Fibroblast of skin of right biceps (primary cell): ENCODE measurements at regions not wholly inside any gene's neighbourhood (a gene's known extent, or its start where the extent isn't known, plus 50 kb on each side); places are given as distances from the start of the nearest gene placed in this dataset.
A peak's percentile ranks its signal among the peaks of the same experiment; 100 is the strongest.
"Not testable (repeated sequence)": the region's sequence is repeated elsewhere in the genome, so short reads cannot be mapped to it uniquely, and the experiment has no call there.

ENCODE experiments used
- DNase-seq: peaks from one replicate; pipeline ENCODE4 v3.0.0-alpha.2; 2013

DNA sequence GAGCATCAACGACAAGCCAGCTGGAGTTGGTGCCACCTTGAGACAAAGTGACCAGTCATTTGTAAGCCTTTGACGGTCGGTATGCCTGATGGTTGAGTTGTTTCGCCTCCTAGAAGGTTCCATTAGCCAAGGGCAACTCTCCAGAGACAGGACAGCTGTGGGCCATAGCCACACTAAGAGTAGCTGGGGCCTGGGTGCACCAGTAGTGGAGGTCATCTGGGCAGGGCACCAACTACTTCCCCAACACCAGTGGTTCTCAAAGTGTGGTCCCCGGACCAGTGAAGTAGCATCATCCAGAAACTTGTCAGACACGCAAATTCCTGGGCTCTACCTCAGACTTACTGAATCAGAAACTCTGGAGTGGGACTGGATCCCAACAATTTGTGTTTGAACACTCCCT, 217.5 kb upstream of the TAS2R1 start:
- no peak for DNase-seq

DNA sequence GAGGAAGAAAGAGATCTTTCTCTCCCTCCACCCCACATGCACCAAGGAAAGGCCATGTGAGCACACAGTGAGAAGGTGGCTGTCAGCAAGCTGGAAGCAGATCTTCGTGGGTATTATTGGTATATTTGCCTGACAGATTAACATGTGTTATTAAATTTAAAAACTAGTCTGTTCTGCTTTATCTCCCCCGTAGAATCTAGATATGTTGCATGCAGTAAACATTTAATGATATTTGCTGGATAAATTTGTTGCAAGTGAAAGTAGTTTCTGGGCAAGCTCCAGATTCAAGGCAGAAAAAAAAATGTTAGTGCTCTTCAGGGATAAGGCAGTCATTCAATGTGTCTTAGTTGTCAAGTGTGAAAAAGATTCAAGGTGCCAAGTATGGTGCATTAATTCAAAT, 215.0 kb upstream of the TAS2R1 start:
- no peak for DNase-seq

DNA sequence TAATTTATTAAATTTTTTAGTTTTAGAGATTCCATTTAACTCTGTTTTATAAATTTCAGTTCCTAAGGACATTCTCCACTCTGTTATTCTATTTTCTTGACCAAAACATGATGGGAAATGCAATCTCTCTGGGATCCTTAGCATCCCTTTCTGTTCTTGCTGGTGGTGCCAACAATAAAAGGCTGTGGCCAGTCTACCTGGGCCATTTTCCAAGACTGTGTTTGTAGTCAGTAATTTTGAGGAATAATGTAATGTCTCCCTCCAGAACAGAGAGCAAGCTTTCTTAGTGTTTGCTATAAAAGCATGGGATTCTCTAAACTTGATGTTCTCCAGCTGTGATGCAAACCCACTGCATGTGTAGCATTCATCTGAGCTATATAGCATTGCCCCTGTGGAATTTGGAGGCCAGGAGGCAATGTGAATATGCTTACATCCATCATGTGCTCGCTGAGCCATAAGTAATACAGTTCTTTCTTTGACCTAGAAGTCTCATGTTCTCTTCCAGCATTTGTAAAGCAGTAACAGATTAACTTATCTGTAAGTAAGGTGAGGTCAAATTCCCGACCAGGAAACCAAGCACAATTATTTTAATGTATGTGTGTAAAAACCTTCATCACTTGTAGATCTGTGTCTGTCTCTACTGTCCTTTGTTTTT, 211.5 kb upstream of the TAS2R1 start:
- DNase-seq, result no peak

DNA sequence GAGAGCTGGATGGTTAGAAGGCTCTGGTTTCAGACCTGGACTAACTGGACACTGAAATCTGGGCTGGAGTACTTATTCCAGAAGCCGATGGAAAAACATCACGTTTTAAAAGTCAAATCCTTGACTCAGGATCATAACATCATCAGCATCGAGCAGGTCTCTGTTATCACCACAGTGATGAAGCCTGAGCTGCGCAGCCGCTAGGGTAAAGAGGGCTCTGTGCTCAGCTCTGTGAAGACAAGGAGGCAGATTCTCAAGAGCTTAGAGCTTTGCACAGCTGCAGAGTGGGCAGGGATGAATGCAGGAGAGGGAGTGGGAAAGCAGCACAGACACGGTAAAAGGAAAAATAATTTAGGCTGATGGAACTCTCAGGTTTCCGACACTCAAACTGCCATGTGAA, 208.8 kb upstream of the TAS2R1 start:
- no peak for DNase-seq

DNA sequence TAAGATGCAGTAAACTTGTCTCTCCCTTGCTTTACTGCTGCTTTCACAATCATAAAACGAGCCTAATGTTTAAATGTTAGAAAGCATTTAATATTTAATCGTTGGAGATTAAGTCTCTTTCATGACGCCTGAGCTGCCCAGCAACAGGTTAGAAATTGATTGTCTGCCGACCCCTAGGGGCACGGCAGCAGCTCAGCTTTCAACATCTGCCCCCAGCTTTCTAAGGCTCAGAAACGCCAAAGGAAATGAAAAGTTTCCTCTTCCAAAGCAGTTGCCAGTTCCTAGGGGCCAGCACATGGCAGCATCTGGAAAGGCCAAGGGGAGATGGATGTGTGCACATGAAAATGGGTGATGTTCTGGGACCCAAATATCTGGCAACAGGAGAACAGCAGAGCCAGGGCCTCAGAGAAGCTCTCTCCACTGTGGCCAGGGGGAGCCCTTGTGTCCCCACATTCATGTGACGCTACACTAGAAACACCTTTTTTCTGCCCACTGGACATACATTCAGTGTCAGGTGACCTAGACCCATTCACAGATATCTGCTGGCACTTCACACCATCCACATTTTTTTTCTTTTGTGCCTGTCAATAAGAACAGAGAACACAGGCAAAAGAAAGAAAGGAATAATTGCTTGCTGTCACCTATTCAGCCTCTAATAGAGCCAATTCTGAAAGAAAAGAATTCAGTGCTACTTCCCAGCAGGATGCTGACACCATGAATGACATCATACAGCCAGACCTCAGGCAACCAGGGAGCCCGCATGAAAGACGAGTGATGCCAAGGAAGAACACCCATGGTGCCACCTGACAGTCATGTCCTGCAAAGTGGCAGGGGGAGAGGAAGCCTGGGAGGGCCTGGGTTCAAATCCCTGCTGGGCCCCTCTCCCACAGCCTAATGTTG, 205.0 kb upstream of the TAS2R1 start:
- no peak for DNase-seq

DNA sequence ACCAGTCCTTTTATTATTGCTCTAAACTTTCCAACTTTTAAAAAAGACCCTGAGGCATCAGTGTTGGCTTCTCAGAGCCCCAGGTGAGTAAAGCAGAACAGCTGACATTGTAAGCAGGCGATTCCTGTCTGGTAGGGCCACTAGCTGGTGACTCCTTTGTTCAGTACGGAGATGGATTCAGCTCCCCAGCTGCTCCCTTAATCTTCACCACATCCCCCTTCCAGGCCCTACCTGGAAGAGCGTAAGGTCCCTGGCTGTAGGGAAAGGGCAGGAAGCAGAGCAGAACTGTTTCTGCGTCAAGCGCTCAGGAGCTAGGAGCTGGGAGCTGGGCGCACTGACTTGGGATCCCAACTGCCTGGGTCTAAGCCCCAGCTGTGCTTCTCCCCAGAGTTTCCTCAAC, 203.7 kb upstream of the TAS2R1 start:
- DNase-seq, result no peak

DNA sequence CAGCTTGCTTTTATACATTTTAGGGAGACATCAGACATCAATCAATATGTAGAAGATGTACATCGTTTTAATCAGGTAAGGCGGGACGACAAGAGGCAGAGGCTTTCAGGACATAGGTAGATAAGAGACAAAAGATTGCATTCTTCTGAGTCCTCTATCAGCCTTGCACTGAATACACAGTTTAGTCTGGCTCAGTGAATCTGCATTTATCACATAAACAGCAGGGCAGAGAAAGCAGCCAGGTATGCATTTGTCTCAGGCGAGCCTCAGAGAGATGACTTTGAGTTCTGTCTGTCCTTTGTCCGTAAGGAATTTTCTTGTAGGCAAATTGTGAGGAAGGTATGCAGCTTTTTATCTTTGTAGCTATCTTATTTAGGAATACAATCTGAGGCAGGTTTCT, 202.8 kb upstream of the TAS2R1 start:
- no peak for DNase-seq

DNA sequence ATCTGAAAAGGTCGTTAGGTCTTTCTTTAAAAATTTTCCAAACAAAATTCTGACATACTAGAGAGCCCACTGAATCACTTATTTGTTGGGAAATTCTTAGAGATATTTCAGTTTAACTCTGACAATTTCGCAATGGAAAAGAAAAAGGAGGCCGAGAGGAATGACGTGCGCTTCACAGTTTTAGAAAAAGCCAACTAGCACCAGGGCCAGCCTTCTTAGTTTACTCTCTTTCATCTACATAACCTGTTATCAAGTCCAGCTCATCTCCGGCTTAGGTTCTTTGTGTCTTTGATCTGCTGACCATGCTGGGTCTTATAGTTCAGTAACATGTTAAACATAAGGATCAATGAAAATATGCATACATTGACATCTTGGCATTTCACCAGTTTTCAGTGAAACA, 201.7 kb upstream of the TAS2R1 start:
- DNase-seq, result no peak

DNA sequence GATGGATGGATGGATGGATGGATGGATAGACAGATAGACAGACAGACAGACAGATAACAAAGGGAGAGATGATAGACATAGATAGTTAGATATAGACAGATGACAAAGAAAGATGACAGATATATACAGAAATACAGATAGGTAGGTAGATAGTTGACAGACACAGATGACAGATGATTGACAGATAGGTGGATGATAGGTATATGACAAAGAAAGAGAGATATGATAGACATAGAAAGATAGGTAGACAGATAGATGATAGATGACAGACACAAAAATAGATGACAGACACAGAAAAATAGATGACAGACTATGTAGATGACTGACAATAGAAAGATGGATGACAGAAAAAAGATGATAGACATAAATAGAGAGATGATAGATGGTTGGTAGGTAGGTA, 200.0 kb upstream of the TAS2R1 start:
- DNase-seq, result no peak

DNA sequence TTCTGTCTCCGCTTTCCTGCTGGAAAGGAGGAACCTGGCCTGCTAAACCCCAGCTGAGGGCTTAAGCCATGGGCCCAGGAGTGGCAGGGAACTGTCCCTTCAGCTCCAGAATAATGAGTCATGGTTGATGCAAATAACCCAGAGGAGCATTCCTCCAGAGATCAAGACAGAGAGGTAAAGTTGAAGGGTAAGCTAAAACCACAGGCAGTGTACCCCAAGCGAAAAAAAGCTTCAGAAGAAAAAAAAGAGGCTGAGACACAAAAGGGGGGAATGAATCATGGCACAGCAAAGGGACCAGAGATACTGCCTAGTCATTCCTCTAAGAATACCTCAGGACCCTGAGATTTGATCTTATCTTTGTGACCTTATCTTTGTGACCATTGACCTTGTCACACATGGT, 199.5 kb upstream of the TAS2R1 start:
- no peak for DNase-seq

DNA sequence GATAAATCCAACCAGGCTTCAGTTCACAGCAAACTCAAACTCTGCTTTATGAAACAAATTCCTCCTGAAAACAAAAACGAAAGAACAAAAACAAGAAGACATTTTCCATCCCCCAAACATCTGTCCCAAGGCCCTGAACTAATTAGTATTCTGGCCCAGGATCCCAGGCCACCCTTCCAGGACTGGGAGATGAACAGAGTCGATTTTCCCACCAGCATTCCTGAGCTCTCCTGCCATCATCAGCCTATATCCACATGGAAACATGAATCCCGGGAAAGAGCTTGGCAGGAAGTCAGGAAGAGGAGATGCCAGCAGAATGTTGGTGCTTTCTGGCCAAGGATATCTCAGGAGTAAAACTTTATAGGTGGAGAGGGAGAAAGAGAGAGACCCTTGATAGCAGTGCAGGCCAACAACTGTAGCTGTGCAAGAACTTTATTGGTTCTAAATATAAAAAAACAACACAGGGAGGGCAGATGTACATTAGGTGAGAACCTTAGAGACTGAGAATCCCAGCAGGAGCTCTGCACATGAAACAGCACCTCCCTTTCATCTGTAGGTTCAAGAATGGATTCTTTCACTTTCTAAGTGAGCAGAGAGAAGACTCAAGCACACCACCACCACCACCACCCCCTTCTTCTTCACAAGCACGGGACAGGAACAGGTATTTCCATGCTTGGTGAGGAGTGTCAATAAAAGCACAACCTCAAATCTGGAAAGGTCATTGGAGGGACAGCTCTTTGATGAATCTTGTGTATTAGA, 190.7 kb upstream of the TAS2R1 start:
- peak; percentile 49 for DNase-seq

DNA sequence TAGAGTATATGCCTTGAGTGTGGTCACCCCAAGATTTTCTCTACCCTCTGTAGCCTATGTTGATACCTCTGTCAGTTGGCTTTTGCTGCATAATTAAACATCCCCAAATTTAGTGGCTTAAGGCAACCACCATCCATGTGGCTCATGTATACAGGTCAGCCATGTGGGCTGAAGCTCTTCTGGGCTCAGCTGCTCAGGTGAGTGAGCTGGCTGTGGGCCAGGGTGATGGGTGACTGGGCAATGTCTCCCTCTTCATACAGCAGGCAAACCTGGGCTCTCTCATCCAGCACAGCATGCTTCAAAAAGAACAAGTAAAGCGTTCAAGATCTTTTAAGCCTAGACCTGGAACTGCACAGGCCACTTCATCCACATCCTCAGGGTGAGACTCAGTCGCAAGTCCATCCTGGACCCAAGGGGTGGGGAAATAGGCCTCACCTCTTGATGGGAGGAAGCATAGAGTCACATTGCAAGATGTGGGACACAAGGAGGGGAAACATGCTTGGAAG, 188.2 kb upstream of the TAS2R1 start:
- no peak for DNase-seq

DNA sequence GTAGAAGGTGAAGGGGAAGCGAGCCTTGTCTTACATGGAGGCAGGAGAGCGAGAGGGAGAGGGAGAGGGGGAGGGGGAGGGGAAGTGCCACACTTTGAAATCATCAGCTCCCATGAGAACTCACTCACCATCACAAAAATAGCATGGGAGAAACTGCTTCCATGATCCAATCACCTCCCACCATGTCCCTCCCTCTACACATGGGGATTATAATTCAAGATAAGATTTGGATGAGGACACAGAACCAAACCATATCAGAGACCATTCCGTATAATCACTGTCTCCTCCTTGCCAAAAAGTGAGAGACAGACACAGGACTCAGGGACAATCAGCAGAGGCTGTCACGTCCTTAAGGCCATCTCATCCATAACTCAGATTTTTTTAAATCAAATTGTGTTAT, 187.7 kb upstream of the TAS2R1 start:
- no peak for DNase-seq

DNA sequence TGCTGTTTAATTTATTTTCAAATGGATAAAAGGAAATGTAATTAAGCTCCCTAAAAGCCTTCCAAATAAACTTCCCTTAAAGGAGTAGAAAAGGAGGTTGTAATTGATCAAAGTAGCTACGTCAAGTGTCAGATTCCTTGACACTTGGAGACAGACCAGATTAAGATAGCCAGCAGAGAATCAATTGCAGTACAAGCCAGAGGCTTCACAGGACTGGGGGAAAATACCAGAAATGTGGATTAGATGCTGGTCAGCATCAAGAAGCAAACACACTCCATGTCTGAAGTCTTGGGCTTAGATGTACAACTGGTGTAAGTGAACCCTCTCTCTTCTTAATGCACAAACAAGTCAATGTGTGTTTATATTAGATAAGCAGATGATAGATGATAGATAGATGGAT, 184.9 kb upstream of the TAS2R1 start:
- no peak for DNase-seq

DNA sequence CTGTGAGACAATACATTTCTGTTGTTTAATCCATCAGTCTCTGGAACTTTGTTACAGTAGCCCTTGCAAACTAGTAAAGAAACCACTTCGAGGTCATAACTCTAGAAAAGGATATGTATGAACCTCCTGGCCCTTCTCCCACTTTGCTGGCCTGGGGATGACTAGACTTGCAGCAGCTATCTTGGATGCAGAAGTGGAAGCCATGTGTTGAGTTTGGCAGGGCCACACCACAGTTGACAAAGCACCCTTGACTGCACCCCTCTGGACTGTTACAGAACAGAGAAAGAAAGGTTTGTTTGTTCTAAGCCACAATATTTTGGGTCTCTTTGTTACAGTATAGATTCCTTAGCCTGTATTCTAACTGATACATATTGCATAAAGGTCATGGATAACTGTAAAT, 183.2 kb upstream of the TAS2R1 start:
- no peak for DNase-seq

DNA sequence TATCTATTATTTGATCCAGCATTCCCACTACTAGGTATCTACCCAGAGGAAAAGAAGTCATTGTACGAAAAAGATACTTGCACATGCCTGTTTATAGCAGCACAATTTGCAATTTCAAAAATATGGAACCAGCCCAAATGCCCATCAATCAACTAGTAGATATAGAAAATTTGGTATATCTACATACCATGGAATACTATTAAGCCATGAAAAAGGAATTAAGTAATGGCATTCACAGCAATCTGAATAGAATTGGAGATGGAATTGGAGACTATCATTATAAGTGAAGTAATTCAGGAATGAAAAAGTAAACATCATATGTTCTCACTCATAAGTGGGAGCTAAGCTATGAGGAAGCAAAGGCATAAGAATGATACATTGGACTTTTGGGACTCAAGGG, 177.2 kb upstream of the TAS2R1 start:
- not testable (repeated sequence) for DNase-seq

DNA sequence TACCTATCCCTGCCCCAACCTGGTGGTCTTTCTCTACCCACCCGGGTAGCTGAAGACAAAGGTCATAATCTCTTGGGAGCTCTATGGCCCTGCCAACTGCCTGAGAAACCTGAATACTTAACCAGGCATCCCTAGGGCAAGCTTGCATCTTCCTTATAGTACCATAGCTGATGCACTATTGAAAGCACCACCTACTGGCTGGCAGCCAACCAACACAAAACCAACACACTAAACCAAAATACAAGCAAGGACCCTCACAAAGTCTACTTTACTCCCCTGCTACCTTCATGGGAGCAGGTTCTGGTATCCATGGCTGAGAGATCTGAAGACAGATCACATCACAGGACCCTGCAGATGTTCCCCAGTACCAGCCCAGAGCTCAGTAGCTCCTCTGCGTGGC, 171.8 kb upstream of the TAS2R1 start:
- no peak for DNase-seq

DNA sequence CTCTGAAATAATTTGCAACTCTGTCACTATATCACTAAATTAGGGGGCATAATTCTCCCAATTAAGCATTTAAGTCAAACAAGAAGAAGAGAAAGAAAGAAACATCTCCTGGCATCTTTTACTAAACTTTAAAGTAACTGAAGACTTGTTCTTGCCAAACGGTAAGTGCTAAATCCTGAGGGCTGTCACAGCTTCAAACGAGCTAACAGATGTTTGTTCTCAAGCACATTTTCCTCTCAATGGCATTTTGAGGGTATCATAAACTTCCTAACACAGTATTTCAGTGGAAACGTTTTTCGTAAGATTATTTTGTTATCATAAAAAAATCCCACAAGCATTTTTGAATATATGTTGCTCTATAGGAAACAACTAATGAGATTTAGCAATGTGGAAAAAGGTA, 169.5 kb upstream of the TAS2R1 start:
- no peak for DNase-seq

DNA sequence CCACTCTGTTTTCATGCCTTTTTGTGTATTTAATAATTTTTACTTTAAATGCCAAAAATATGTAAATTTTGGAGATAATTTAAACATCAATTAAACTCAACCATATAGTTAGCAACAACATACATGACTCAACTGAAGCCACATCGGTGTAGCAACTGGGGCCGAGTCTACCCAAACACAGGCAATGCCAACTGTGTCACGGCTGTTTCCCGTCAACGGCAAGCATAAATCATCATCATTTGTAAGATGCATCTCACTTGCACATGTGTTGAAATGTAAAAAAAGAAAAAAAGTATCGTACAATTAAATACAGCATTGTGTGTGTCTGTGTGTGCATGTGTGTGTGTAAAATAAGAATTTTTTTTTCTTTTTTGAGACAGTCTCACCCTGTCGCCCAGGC, 160.1 kb upstream of the TAS2R1 start:
- DNase-seq, result peak; percentile 36

DNA sequence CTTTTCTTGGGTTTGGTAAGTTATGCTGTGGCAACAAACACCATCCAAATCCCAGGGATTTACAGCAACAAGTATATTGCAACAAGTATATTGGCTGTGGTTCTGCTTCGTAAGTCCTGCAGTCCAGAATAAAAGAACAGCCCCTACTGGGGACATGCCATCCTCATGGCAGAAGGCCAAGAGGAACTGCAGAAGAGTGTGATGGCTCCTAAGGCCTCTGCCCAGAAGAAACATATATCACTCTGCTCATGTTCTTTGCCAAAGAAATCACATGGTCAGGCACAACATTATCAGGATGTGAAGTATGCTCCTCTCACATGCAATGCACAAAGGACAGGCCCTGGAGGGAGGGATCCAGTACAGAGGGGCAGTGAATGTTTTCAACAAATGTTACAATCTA, 159.6 kb upstream of the TAS2R1 start:
- DNase-seq, result no peak

DNA sequence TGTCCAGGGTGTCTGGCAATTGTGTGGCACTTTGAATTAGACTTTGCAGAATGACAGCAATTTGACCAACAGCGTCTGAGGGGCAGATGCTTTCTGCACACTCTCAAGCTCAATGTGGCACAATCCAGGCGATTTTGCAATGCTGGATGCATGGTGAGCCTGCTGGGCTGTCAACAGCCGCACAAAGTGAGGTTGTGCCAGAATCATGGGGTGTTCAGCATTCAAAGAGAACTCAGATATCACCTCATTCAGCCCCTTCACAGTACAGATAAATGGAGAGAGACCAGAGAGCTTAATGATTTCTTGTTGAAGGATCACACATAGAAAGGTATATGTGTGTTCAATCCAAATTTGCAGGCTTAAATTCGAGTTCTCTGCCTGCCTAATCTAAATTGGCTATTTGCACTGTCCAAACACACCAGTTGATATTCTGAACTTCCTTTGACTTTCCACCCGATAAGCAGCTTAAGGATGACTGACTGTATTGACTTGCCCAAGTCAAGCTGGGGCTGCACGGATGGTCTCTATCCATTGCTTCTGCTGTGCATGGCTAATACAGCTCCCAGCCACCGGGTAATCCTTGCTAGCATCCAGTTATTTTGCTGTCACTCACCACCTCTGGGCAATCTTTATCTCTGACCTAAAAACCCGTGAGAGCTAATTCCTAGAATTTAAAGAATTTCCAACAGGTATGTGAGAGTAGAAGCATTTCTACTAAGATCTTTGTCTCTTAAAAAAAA, 157.9 kb upstream of the TAS2R1 start:
- DNase-seq, result no peak

DNA sequence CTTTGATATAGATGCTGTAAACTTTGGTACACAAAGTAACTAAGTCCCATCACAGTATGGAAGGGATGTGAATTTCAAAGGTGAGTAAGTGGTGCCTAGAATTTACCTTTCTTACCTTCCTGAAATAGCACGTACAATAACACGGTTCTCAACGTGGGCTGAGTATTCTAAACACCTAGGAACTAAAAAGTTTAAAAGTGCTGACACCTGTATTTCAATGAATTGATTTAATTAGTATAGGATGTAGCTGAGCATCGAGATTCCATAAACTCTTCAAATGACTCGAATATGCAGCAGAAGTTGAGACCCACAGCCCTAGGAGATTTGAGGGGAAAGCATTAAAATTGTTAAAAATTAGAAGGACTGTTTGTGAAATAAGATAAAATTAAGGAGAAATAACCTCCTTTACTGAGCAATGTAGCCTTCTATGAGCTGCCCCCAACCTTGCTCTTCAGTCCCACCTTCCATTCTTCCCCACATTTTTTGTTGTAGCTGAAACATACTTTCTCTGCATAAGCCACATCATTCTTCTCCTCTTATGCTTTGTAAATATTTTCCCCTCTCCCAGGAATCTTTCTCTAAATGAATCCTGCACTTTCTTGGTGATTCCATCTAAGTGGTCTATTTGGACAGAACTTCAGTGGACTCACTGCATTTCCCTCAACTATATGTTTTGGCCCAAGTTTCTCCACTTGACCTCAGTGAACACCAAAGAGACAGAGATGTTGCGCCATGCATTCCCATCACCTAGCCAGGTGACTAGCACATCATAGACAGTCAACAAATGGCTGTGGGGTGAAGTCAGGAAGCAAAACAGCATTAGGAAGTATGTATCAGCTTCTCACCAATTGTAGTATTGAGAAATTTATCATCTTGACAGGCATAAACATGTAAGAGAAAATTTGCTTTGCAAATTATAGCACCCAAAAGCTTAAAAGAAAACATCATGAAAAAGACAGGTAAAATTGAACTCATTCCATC, 156.5 kb upstream of the TAS2R1 start:
- DNase-seq, result no peak
